IMR-90 (cell line): ENCODE measurements at regions not wholly inside any gene's neighbourhood (a gene's known extent, or its start where the extent isn't known, plus 50 kb on each side); places are given as distances from the start of the nearest gene placed in this dataset.

Source experiments
- ATAC-seq: fragments of 200-7000 bp; cut with Tn5 transposase; 2 replicates; pipeline ENCODE4 v1.9.1; 2020; ENCODE audit warnings: low read depth, mild to moderate bottlenecking, moderate library complexity
- BruUV-seq: library from RNA; stranded (reverse); fragments of 400-500 nt; replicated peaks from 2 replicates; lab custom pipeline; 2021; lab: Mats Ljungman, UMichigan
- CTCF ChIA-PET: fragments of 300-600 bp; formaldehyde crosslinking; extraction: SDS; loops from one replicate; lab custom pipeline; 2021; ENCODE audit warnings: antibody characterized with exemption; lab: Yijun Ruan, JAX
- POLR2A ChIA-PET: fragments of 300-600 bp; sonication (Branson Sonifier 250); formaldehyde crosslinking; loops from one replicate; lab custom pipeline; 2022; ENCODE audit warnings: antibody characterized with exemption; ENCODE audit not compliant: unreplicated experiment; lab: Charles Lee
- DNase-seq: peaks from one replicate; pipeline ENCODE4 v3.0.0; 2013
- H2AFZ ChIP-seq: replicated peaks from 2 replicates; pipeline ENCODE3; 2013; ENCODE audit warnings: low read length, mild to moderate bottlenecking; ENCODE audit not compliant: poor library complexity
- H2AK5ac ChIP-seq: 2 replicates; pipeline ENCODE4 v1.6.1; 2013; ENCODE audit warnings: low read depth, low read length, inconsistent platforms
- H2AK9ac ChIP-seq: replicated peaks from 2 replicates; pipeline ENCODE3; 2013; ENCODE audit warnings: mild to moderate bottlenecking, low read depth, low read length, moderate library complexity; ENCODE audit not compliant: poor library complexity
- H2BK120ac ChIP-seq: 2 replicates; pipeline ENCODE4 v1.6.1; 2013; ENCODE audit warnings: low read depth, low read length, inconsistent platforms
- H2BK15ac ChIP-seq: 3 replicates; pipeline ENCODE4 v1.6.1; 2013; ENCODE audit warnings: low read depth, low read length, inconsistent platforms
- H2BK20ac ChIP-seq: 2 replicates; pipeline ENCODE4 v1.6.1; 2013; ENCODE audit warnings: low read depth, mild to moderate bottlenecking, inconsistent platforms, low read length, moderate library complexity
- H2BK5ac ChIP-seq: 2 replicates; pipeline ENCODE4 v1.6.1; 2013; ENCODE audit warnings: mild to moderate bottlenecking, low read depth, low read length, inconsistent platforms; ENCODE audit not compliant: poor library complexity, severe bottlenecking
- H3K14ac ChIP-seq: replicated peaks from 2 replicates; pipeline ENCODE4 v1.6.1; 2013; ENCODE audit warnings: low read depth, low read length, inconsistent platforms
- H3K18ac ChIP-seq: 2 replicates; pipeline ENCODE4 v1.6.1; 2013; ENCODE audit warnings: low read depth, low read length, control low read depth
- H3K23ac ChIP-seq: 2 replicates; pipeline ENCODE4 v1.6.1; 2013; ENCODE audit warnings: low read depth, low read length, inconsistent platforms
- H3K27ac ChIP-seq: 2 replicates; pipeline ENCODE4 v1.5.1; 2013; ENCODE audit warnings: mild to moderate bottlenecking, control low read depth, low read length; ENCODE audit not compliant: insufficient read depth
- H3K27me3 ChIP-seq: 2 replicates; pipeline ENCODE4 v1.6.1; 2013; ENCODE audit warnings: low read length; ENCODE audit not compliant: control insufficient read depth, insufficient read depth
- H3K36me3 ChIP-seq: 2 replicates; pipeline ENCODE4 v1.6.1; 2013; ENCODE audit warnings: low read length, mixed read lengths; ENCODE audit not compliant: control insufficient read depth, insufficient read depth
- H3K4ac ChIP-seq: 2 replicates; pipeline ENCODE4 v1.6.1; 2013; ENCODE audit warnings: low read depth, low read length, inconsistent platforms
- H3K4me1 ChIP-seq: 2 replicates; pipeline ENCODE4 v1.6.1; 2013; ENCODE audit warnings: low read length, mixed read lengths; ENCODE audit not compliant: control insufficient read depth, insufficient read depth
- H3K4me2 ChIP-seq: 2 replicates; pipeline ENCODE4 v1.6.1; 2013; ENCODE audit warnings: low read depth, mild to moderate bottlenecking, control low read depth, low read length, moderate library complexity
- H3K4me3 ChIP-seq: 2 replicates; pipeline ENCODE4 v1.5.1; 2013; ENCODE audit warnings: low read depth, mild to moderate bottlenecking, control low read depth, low read length, moderate library complexity; ENCODE audit not compliant: insufficient read depth
- H3K56ac ChIP-seq: 2 replicates; pipeline ENCODE4 v1.6.1; 2013; ENCODE audit warnings: low read length, inconsistent platforms; ENCODE audit not compliant: insufficient read depth; ENCODE audit errors: extremely low read depth
- H3K79me1 ChIP-seq, 2 experiments: 2 replicates each; pipeline ENCODE4 v1.6.1; 2013; ENCODE audit warnings: low read length in 2 of 2, inconsistent platforms in 1 of 2, low read depth in 1 of 2
- H3K9ac ChIP-seq: 2 replicates; pipeline ENCODE4 v1.6.1; 2013; ENCODE audit warnings: low read depth, low read length, control low read depth
- H3K9me1 ChIP-seq: 2 replicates; pipeline ENCODE4 v1.6.1; 2013; ENCODE audit warnings: low read length, inconsistent platforms; ENCODE audit not compliant: insufficient read depth
- H3K9me3 ChIP-seq: 2 replicates; pipeline ENCODE4 v1.6.1; 2013; ENCODE audit warnings: low read length; ENCODE audit not compliant: control insufficient read depth, insufficient read depth
- H4K20me1 ChIP-seq: 2 replicates; pipeline ENCODE4 v1.6.1; 2013; ENCODE audit warnings: low read length, inconsistent platforms; ENCODE audit not compliant: insufficient read depth
- H4K5ac ChIP-seq: 2 replicates; pipeline ENCODE4 v1.6.1; 2013; ENCODE audit warnings: mild to moderate bottlenecking, low read depth, low read length, control low read depth
- H4K8ac ChIP-seq, 2 experiments: 2 replicates each; pipeline ENCODE4 v1.6.1; 2013; ENCODE audit warnings: low read depth in 2 of 2, low read length in 2 of 2, control low read depth in 1 of 2, inconsistent platforms in 1 of 2
- H4K91ac ChIP-seq: 2 replicates; pipeline ENCODE4 v1.6.1; 2013; ENCODE audit warnings: low read depth, low read length, inconsistent platforms; ENCODE audit not compliant: insufficient read depth
- BHLHE40 ChIP-seq: fragments of 150-350 bp; IDR thresholded peaks from 2 replicates; pipeline ENCODE4 v1.6.1; 2016; ENCODE audit warnings: mild to moderate bottlenecking, low read depth, low read length
- CEBPB ChIP-seq: IDR thresholded peaks from 2 replicates; pipeline ENCODE4 v1.6.1; 2012; ENCODE audit warnings: low read depth, low read length, improper control_type of control experiment
- CHD1 ChIP-seq: IDR thresholded peaks from 2 replicates; pipeline ENCODE4 v1.6.1; 2012; ENCODE audit warnings: low read depth, low read length, improper control_type of control experiment
- FOS ChIP-seq: fragments of 150-350 bp; IDR thresholded peaks from 2 replicates; pipeline ENCODE4 v1.6.1; 2016; ENCODE audit warnings: low read depth, low read length
- MAFK ChIP-seq: IDR thresholded peaks from 2 replicates; pipeline ENCODE4 v1.6.1; 2012; ENCODE audit warnings: low read depth, low read length, improper control_type of control experiment
- MXI1 ChIP-seq: IDR thresholded peaks from 2 replicates; pipeline ENCODE4 v1.6.1; 2012; ENCODE audit warnings: low read depth, mild to moderate bottlenecking, low read length, moderate library complexity, borderline replicate concordance
- POLR2A ChIP-seq: IDR thresholded peaks from 2 replicates; pipeline ENCODE4 v1.6.1; 2012; ENCODE audit warnings: mild to moderate bottlenecking, low read depth, low read length
- RAD21 ChIP-seq: IDR thresholded peaks from 2 replicates; pipeline ENCODE4 v1.6.1; 2012; ENCODE audit warnings: low read length, improper control_type of control experiment
- RCOR1 ChIP-seq: IDR thresholded peaks from 2 replicates; pipeline ENCODE4 v1.6.1; 2012; ENCODE audit warnings: mild to moderate bottlenecking, low read length, improper control_type of control experiment; ENCODE audit not compliant: insufficient replicate concordance
- RFX5 ChIP-seq: IDR thresholded peaks from 2 replicates; pipeline ENCODE4 v1.8.0; 2012; ENCODE audit warnings: low read depth, mild to moderate bottlenecking, low read length, moderate library complexity
- SMC3 ChIP-seq: fragments of 150-350 bp; IDR thresholded peaks from 2 replicates; pipeline ENCODE4 v1.6.1; 2016; ENCODE audit warnings: low read depth, mild to moderate bottlenecking, antibody characterized with exemption, low read length, moderate library complexity
- WGBS, 2 experiments: methylation state at CpG; one replicate each; pipeline versions ENCODE4 v1.1.5 to v1.1.7; 2013; ENCODE audit warnings: missing lambda C conversion rate in 2 of 2; ENCODE audit not compliant: insufficient read length in 1 of 2; ENCODE audit errors: extremely low coverage in 2 of 2; 5-methylcytosine and 5-hydroxymethylcytosine counted together
- dilution Hi-C: fragments of 300-500 bp; cut with HindIII; formaldehyde crosslinking; loops from one replicate; pipeline ENCODE4 v1.14.3; 2018; ENCODE audit warnings: low sequenced_read_pairs; ENCODE audit not compliant: unreplicated experiment
- in situ Hi-C: fragments of 300-500 bp; cut with MboI; formaldehyde crosslinking; loops from 3 replicates; pipeline ENCODE4 v1.14.3; 2019; ENCODE audit warnings: low sequenced_read_pairs, inconsistent platforms, mixed read lengths
- intact Hi-C: fragments of 100-400 bp; cut with micrococcal nuclease; formaldehyde crosslinking; loops from 2 replicates; pipeline ENCODE4 v1.10.0; 2022
- TF ChIP-seq, protein P1 (sequence below): conservative IDR thresholded peaks from 2 replicates; pipeline ENCODE4 v1.5.1; 2012; ENCODE audit warnings: mild to moderate bottlenecking, low read depth, low read length, improper control_type of control experiment
- TF ChIP-seq, protein P2 (sequence below): fragments of 150-350 bp; IDR thresholded peaks from 2 replicates; pipeline ENCODE4 v1.6.1; 2016; ENCODE audit warnings: low read depth, mild to moderate bottlenecking, low read length, moderate library complexity, borderline replicate concordance

DNA sequence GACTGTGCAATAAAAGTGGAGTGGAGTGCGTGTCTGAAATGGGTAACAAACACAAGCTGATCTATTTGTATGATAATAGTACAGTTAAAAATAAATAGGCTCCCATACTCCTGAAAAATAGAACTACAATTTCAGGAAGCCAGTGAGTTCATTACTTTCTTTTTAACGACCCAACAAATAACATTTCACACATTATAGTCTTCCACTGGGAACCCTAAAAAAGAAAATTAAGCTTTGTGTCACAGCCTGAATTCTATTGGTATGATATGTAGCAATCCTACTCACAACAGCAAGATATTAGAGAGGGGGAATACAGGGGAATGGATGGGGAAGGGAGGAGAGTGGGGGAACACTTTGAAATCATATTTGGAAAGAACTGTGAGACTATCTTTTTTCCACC is 156.9 kb upstream of the CNTN3 start:
- Histone ChIP-seq H3K14ac (no peak overlapping the region), H3K36me3 (no peaks in the 10 kb centered on the region), H3K4me1 (no peaks in the 10 kb centered on the region), H3K27ac (no peak overlapping the region), H4K8ac (no peak overlapping the region), H3K9ac (no peak overlapping the region), H3K4ac (no peak overlapping the region), H2BK120ac (no peak overlapping the region), H2AFZ (no peak overlapping the region), H4K5ac (no peak overlapping the region), H2AK5ac (no peak overlapping the region), H3K4me2 (no peak overlapping the region), H3K79me1 (no peaks in the 10 kb centered on the region), H3K56ac (no peak overlapping the region), H3K27me3 (no peaks in the 10 kb centered on the region), H4K20me1 (no peaks in the 10 kb centered on the region), H3K9me3 (no peaks in the 10 kb centered on the region), H2BK20ac (no peak overlapping the region), H3K23ac (no peak overlapping the region), H2AK9ac (no peak overlapping the region), H2BK15ac (no peak overlapping the region), H4K91ac (no peak overlapping the region), H3K9me1 (no peaks in the 10 kb centered on the region), H3K18ac (no peak overlapping the region), H2BK5ac (no peak overlapping the region), H3K4me3 (no peak overlapping the region)
- ATAC-seq (no peak), DNase-seq (no peak)
- POLR2A ChIA-PET, result no interaction called here
- TF ChIP-seq POLR2A (no peak), MXI1 (no peak), RCOR1 (no peak), CEBPB (no peak), CHD1 (no peak), MAFK (no peak), FOS (no peak), RFX5 (no peak), RAD21 (no peak), SMC3 (no peak), BHLHE40 (no peak)
- TF ChIP-seq, protein P1, sequence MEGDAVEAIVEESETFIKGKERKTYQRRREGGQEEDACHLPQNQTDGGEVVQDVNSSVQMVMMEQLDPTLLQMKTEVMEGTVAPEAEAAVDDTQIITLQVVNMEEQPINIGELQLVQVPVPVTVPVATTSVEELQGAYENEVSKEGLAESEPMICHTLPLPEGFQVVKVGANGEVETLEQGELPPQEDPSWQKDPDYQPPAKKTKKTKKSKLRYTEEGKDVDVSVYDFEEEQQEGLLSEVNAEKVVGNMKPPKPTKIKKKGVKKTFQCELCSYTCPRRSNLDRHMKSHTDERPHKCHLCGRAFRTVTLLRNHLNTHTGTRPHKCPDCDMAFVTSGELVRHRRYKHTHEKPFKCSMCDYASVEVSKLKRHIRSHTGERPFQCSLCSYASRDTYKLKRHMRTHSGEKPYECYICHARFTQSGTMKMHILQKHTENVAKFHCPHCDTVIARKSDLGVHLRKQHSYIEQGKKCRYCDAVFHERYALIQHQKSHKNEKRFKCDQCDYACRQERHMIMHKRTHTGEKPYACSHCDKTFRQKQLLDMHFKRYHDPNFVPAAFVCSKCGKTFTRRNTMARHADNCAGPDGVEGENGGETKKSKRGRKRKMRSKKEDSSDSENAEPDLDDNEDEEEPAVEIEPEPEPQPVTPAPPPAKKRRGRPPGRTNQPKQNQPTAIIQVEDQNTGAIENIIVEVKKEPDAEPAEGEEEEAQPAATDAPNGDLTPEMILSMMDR, result no peak
- TF ChIP-seq, protein P2, sequence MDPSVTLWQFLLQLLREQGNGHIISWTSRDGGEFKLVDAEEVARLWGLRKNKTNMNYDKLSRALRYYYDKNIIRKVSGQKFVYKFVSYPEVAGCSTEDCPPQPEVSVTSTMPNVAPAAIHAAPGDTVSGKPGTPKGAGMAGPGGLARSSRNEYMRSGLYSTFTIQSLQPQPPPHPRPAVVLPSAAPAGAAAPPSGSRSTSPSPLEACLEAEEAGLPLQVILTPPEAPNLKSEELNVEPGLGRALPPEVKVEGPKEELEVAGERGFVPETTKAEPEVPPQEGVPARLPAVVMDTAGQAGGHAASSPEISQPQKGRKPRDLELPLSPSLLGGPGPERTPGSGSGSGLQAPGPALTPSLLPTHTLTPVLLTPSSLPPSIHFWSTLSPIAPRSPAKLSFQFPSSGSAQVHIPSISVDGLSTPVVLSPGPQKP, result no peak
- intact Hi-C loops, result no loop called here
- dilution Hi-C loops, result no loop called here
- in situ Hi-C loops, result no loop called here
- no CpG with 5 or more reads among the region's 2 CpGs for WGBS, 2 experiments
- CTCF ChIA-PET, result no interaction called here
- BruUV-seq, result no TSS peak
